Esophagus muscularis mucosa (tissue), 4 donors: ENCODE measurements at regions not wholly inside any gene's neighbourhood (a gene's known extent, or its start where the extent isn't known, plus 50 kb on each side); places are given as distances from the start of the nearest gene placed in this dataset.

ENCODE experiments used
- EP300 ChIP-seq: sonication (generic); formaldehyde crosslinking; IDR thresholded peaks from one replicate; pipeline ENCODE4 v1.6.1; 2017; ENCODE audit warnings: antibody characterized with exemption
- POLR2A ChIP-seq: fragments of 450-650 bp; IDR thresholded peaks from one replicate; pipeline ENCODE4 v1.6.1; 2017; ENCODE audit warnings: antibody characterized with exemption, moderate library complexity, mild to moderate bottlenecking, low read depth
- POLR2AphosphoS5 ChIP-seq, 2 donors: sonication (generic); formaldehyde crosslinking; IDR thresholded peaks; one replicate each; pipeline ENCODE4 v1.6.1; 2017; ENCODE audit warnings: antibody characterized with exemption in 2 of 2
- TF ChIP-seq, protein P1 (sequence below), 3 experiments: fragments of 200-600 bp in 2 of 3; fragments of 450-650 bp in 1 of 3; sonication (generic) in 2 of 3; IDR thresholded peaks; one replicate each; pipeline ENCODE4 v1.5.1; 2017 to 2019; ENCODE audit warnings: antibody characterized with exemption in 3 of 3, mild to moderate bottlenecking in 2 of 3, moderate library complexity in 1 of 3

GRCh38 chr11:45569776-45570175 lies 95.6 kb downstream of the CHST1 start:
- TF ChIP-seq EP300 (no peak), POLR2AphosphoS5 (IDR thresholded peaks at IDR 0.05) (no peak), POLR2A (no peak)
- TF ChIP-seq, protein P1, sequence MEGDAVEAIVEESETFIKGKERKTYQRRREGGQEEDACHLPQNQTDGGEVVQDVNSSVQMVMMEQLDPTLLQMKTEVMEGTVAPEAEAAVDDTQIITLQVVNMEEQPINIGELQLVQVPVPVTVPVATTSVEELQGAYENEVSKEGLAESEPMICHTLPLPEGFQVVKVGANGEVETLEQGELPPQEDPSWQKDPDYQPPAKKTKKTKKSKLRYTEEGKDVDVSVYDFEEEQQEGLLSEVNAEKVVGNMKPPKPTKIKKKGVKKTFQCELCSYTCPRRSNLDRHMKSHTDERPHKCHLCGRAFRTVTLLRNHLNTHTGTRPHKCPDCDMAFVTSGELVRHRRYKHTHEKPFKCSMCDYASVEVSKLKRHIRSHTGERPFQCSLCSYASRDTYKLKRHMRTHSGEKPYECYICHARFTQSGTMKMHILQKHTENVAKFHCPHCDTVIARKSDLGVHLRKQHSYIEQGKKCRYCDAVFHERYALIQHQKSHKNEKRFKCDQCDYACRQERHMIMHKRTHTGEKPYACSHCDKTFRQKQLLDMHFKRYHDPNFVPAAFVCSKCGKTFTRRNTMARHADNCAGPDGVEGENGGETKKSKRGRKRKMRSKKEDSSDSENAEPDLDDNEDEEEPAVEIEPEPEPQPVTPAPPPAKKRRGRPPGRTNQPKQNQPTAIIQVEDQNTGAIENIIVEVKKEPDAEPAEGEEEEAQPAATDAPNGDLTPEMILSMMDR (IDR thresholded peaks at IDR 0.05) = no peak
